Stimulated activated CD4-positive, alpha-beta T cell treated with anti-CD3 and anti-CD28 coated beads, Interleukin-12 subunit alpha, Interleukin-12 subunit beta, amount 100 ng/mL, for 48 hours (primary cell): ENCODE measurements at regions not wholly inside any gene's neighbourhood (a gene's known extent, or its start where the extent isn't known, plus 50 kb on each side); places are given as distances from the start of the nearest gene placed in this dataset.

Experiments used
- DNase-seq, 3 donors: peaks; one replicate each; pipeline ENCODE4 v3.0.0-alpha.2; 2020; ENCODE audit warnings: low read depth in 2 of 3, low spot score in 1 of 3

DNA sequence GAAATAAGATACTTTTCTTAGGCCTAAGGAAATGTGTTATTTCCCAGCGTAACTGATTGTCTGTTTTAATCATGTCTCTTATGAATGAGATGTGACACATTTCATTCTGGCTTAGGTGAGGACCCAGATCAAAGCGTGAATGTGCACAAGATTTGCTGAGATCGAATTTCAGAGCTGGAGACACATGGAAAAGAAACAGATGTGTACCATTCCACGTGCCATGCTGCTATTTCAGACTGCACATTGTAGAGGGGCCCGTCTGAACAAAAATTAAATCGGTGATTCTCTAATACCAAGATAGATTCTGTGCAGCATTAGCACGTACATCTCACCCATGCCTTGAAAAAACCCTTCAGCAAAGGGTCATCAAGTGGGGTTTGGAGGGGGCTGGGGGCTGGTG, 290.4 kb downstream of the AACS start:
- DNase-seq = no peak

GRCh38 chr12:125356111-125356510, 290.9 kb downstream of the AACS start:
- no peak for DNase-seq

GRCh38 chr12:125357561-125357960, 292.3 kb downstream of the AACS start:
- DNase-seq = no peak

DNA sequence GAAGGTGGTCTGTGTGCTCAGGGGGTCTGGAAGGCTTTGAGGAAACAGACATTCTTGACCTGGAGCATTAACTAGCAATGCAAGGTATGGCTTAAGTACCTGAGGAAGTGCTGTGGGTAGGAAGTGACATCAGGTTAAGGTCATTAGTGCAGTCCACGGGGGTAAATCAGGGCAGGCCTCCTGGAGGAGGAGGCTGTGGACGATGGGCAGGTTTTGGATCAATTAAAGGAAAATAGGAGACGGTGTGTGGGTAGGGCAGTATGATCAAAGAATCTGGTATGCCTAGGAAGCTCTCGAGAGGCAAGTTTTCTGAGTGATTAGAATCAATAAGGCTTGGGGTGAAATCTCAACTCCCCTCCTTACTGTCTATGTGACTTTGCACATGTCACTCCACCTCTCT, 295.3 kb downstream of the AACS start:
- no peak for DNase-seq

DNA sequence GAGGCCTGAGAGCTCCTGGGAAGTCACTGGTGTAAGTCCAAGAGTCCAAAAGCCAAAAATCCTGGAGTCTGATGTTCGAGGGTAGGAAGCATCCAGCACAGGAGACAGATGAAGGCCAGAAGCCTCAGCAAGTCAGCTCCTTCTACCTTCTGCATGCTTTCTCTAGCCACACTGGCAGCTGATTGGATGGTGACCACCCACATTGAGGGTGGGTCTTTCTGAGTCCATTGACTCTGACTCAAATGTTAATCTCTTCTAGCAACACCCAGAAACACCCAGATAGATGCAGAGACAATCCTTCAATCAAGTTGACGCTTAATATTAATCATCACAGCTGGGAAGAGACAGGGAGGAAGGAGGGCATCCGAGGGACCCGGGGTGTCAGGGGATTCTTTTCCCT, 305.8 kb downstream of the AACS start:
- DNase-seq = no peak

GRCh38 chr12:125372085-125372484, 306.9 kb downstream of the AACS start:
- DNase-seq = no peak

GRCh38 chr12:125373375-125373774, 308.1 kb downstream of the AACS start:
- no peak for DNase-seq

DNA sequence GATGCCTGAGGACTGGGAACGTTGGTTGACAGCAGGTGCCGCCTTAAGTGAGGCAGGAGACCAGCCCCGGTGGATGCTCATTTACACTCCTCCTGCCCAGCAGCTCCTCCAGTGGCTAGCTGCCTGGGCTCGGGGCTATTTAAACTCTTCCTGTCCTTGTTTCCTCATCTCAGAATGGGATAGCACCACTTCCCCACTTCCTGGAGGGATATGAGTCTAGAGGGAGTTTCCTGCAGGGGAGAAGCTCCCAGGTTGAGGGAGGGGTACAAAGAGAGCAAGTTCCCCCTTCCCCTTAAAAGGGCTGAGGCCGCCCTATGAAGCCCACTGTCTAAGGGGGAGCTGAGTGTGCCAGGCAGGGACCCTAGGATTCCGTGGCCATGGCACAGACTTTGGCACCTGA, 311.2 kb downstream of the AACS start:
- no peak for DNase-seq

DNA sequence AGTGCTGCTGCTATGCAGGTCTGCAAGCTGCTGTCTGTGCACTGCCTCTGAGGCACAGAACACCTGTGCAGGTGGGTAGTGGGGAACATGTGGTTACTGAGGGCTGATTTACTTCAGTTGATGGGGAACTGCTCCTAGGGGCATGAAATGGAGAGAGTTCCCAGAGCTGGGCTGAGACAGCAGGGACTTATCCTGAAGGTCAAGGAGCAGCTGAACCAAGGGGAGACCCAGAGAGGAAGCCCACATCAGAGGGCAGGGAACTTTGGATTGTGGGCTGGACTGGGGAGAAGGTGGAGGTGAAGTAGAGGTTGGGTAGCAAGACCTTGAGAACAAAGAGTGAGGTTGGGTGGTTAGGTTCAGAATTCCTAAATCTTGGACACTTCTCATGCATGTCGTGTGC, 311.9 kb downstream of the AACS start:
- DNase-seq = no peak

- DNase-seq = no peak
These were observed 316.1 kb downstream of the AACS start for GRCh38 chr12:125381373-125381772.

DNA sequence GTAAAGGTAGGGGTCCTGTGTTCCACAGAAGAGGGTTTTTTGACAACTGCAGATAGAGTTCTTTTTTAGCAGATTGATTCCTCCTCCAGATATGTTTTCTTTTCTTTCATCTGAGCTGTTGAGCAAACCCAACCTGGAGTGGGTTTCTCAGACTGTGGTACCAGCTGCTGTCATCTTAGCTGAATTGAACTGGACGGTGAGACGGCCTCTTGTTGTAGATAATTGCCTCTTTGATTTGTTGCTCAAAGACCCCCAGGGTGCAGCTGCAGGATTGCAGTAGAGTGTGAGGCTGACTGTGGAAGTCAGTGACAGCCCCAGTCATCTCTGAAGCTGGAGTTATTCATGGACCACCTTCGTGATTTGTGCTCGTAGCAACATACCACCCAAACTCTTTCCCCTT, 317.7 kb downstream of the AACS start:
- DNase-seq = no peak

DNA sequence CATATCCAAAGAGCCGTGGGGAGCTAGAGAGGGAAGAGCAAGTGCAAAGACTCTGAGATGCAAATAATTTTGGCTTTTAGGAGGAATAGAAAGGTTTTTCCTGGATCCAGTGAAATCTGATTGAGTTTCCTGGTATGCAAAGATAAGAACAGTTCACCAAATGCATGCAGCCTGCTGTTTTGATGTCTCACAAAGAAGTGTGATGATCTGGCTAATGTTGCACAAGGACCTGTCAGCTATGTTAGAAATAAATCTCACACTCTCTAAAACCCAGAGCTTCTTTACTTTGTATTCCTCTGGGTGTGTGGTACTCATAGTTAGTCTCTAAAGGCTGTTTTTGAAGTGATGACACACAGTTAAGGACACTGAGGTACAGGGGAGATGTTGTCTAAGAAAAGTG, 321.4 kb downstream of the AACS start:
- DNase-seq = no peak

DNA sequence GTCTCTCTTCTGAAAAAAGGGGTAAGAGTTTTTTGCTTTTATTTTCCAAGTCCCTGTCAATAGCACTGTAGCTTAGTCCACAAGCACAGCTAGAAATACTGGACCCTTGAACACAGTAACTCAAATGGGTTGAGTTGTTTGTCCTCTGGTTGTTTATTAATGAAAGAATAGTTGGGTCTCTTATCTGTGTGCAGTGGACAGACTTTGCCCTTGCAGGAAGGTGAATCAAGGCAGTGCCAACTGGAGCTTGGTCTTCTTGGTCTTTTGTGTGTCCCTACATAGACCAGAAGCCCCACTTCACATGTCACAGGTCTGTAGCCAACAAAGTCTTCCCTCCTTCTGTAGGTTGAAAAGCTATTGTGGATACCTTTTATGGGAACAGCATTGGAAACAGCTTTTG, 322.0 kb downstream of the AACS start:
- DNase-seq = no peak

GRCh38 chr12:125389061-125389697, 323.9 kb downstream of the AACS start:
- DNase-seq = no peak

- no peak for DNase-seq
These were observed 328.3 kb downstream of the AACS start for GRCh38 chr12:125393569-125393968.

- DNase-seq = no peak
These were observed 330.5 kb downstream of the AACS start for GRCh38 chr12:125395583-125396215.

DNA sequence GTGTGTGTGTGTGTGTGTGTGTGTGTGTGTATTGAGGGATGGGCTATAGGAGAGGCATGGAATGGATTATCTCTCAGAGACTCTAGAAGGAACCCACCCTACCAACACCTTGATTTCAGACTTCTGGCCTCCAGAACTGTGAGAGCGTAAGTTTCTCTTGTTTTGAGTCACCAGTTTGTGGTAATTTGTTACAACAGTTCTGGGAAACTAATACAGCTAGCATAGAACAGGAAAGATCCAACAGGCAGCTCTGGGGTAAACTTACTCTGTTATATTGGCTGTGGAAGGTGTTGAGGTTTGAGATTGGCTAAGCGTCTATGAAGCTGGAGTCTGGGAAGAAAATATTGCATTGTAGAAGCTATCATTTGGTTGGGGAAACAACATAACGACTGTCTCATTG, 334.3 kb downstream of the AACS start:
- DNase-seq = no peak

DNA sequence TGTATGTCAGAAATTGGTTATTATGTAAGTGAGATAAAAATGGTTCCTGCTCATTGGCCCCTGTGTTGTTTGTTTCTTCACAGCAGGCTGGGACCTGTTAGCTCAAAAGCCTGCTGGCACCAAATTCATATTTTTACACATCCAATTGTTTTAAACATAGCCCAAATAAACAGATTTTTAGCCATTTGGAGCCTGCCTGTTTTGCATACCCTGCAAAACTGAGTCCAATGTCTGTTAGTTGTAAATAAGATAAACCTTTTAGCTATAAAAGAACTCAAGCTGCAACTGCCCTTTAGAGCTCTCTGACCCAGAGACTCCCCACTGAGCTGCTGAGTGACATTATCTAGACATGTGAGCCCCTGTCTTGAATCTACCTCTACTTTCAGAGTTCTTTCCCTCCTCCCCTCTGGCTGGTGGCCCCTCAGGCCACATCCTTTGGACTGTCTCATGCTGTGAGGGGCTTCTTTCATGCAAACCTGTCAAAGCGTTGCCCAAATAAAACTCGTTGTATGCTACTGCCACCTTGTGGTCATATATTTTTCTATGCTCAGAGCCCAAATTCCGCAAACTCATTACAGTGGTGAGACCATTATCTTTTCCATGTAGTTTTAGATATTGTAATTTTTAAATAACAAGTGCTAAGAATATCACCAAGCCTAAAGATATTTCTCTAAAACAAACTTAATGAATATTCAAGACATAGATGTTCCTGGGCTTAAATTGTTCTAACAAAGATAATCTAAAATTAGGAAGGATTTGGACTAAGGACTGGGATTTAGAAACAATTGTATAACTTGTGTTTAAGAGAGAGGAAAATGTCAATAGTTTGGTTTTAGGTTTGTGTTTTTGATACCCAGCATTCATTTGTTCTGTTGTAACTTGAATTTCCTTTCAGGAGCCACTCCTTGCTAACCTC, 337.9 kb downstream of the AACS start:
- peak in 1 of 3 donors; percentile 2 for DNase-seq

DNA sequence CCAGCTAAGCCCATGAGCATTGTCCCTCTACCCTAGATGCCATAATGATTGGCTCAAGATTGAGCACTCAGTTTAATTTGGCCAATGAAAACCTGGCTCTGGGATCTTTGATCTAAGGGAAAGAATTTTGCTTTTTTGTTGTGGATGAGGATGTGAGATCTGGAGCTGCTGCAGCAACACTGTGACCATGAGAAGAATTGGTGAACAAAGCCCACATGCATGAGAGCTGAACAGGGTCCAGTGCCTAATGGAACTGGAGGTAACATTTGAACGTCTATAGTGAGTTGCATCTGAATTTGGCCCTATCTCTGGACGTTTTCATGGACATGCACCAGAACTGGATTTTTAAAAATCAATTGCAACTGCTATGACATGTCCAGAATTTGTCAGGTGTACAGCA, 338.6 kb downstream of the AACS start:
- DNase-seq = no peak

DNA sequence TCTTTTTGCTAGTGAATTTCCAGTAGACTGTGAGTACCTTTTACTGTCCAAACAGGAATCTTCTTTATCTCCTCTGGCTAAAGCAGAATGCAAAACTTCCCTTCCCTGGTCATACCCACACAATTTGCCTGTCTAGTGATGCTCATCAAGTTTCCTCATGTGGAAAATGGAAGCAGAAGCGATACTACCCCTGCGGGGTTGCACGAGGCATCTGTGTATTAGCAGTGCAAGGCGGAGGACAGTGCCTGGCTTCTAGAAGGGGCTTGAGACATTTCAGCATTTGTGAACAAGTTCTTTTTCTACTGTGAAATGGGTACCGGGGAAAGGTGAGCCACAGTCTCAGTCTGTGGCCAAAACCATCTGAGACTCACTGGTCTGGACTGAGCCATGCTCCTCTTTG, 340.9 kb downstream of the AACS start:
- no peak for DNase-seq

DNA sequence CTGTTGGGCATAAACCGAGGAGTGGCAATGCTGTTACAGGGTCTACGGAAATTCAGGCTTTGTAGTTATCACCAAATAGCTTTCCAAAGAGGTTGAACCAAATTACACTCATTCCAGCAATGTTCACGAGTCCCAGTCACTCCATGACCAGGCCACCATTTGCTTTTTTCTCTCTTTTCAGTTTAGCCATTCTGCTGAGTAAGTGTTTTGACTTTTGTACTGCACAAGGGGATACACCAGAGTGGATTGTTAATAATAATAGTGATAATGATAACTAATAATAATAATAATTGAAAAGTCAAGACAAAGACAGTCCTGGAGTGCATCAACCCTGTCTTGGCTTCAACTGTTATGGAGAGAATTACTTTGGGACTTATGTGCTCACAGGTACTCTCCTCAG, 343.5 kb downstream of the AACS start:
- DNase-seq = no peak

GRCh38 chr12:125412506-125412905, 347.3 kb downstream of the AACS start:
- no peak for DNase-seq
